A549 (cell line): ENCODE measurements at regions not wholly inside any gene's neighbourhood (a gene's known extent, or its start where the extent isn't known, plus 50 kb on each side); places are given as distances from the start of the nearest gene placed in this dataset.

ENCODE experiments used
- ATAC-seq, 2 experiments: fragments of 200-7000 bp in 1 of 2; fragments of >200 bp in 1 of 2; cut with Nextera tagmentation in 1 of 2; cut with Tn5 transposase in 1 of 2; 3 replicates each; pipeline versions ENCODE4 v1.8.0 to v1.9.1; 2018 to 2020; ENCODE audit warnings: mild to moderate bottlenecking in 1 of 2, moderate library complexity in 1 of 2
- CTCF ChIA-PET: fragments of 300-600 bp; sonication (Branson Sonifier 250); formaldehyde crosslinking; extraction: SDS; loops from one replicate; lab custom pipeline; 2021; ENCODE audit warnings: antibody characterized with exemption, inconsistent platforms; lab: Yijun Ruan, JAX
- POLR2A ChIA-PET: fragments of 350-600 bp; formaldehyde crosslinking; extraction: SDS; loops from one replicate; lab custom pipeline; 2021; ENCODE audit warnings: antibody characterized with exemption, inconsistent platforms; lab: Yijun Ruan, JAX
- DNase-seq, 2 experiments: peaks; one replicate each; pipeline versions ENCODE4 v3.0.0 to v3.0.0-alpha.2; 2011 to 2016; ENCODE audit warnings: low read depth in 1 of 2, low spot score in 1 of 2
- FAIRE-seq: peaks from 2 replicates; lab custom pipeline; 2011; peaks lifted over from hg19 to GRCh38; lab: Jason Lieb, UNC
- H3K27ac ChIP-seq, 2 experiments: fragments of >200 bp; sonication (Bioruptor Twin); formaldehyde crosslinking; 3 replicates each; pipeline ENCODE4 v1.5.1; 2016 to 2017
- H3K4me1 ChIP-seq: fragments of >200 bp; sonication (Bioruptor Twin); formaldehyde crosslinking; 3 replicates; pipeline ENCODE4 v1.6.1; 2016
- H3K4me2 ChIP-seq: fragments of >200 bp; sonication (Bioruptor Twin); formaldehyde crosslinking; 3 replicates; pipeline ENCODE4 v1.6.1; 2016
- H3K4me3 ChIP-seq: fragments of >200 bp; sonication (Bioruptor Twin); formaldehyde crosslinking; 3 replicates; pipeline ENCODE4 v1.5.1; 2016
- H3K9me3 ChIP-seq: fragments of >200 bp; sonication (Bioruptor Twin); formaldehyde crosslinking; 3 replicates; pipeline ENCODE4 v1.6.1; 2016
- BCL3 ChIP-seq: fragments of >200 bp; sonication (Bioruptor Twin); formaldehyde crosslinking; IDR thresholded peaks from 3 replicates; pipeline ENCODE4 v1.6.1; 2016
- BHLHE40 ChIP-seq: IDR thresholded peaks from 2 replicates; pipeline ENCODE4 v1.6.1; 2012; ENCODE audit warnings: low read depth, low read length, inconsistent platforms
- CTCF ChIP-seq: fragments of >200 bp; sonication (Bioruptor Twin); formaldehyde crosslinking; IDR thresholded peaks from 3 replicates; pipeline ENCODE4 v1.5.1; 2016
- EHF ChIP-seq: fragments of 250-450 bp; sonication (Bioruptor Pico); IDR thresholded peaks from 2 replicates; pipeline ENCODE4 v1.5.0; 2020; ENCODE audit warnings: mild to moderate bottlenecking
- HES2 ChIP-seq: fragments of >200 bp; sonication (Bioruptor Twin); formaldehyde crosslinking; IDR thresholded peaks from 2 replicates; pipeline ENCODE4 v1.6.1; 2016
- HEYL ChIP-seq: fragments of 250-450 bp; sonication (Bioruptor Pico); IDR thresholded peaks from 2 replicates; pipeline ENCODE4 v1.8.0; 2021; ENCODE audit warnings: mild to moderate bottlenecking, moderate library complexity
- HOXA7 ChIP-seq: fragments of 250-450 bp; sonication (Bioruptor Pico); IDR thresholded peaks from 2 replicates; pipeline ENCODE4 v1.5.0; 2020; ENCODE audit warnings: mild to moderate bottlenecking, moderate library complexity
- JUNB ChIP-seq: fragments of >200 bp; sonication (Bioruptor Twin); formaldehyde crosslinking; IDR thresholded peaks from 2 replicates; pipeline ENCODE4 v1.6.1; 2016
- KDM1A ChIP-seq: fragments of 200-600 bp; sonication (generic); IDR thresholded peaks from 2 replicates; pipeline ENCODE4 v1.6.1; 2016; ENCODE audit warnings: low read depth, mild to moderate bottlenecking
- KDM5A ChIP-seq: fragments of 200-600 bp; sonication (generic); IDR thresholded peaks from 2 replicates; pipeline ENCODE4 v1.6.1; 2016; ENCODE audit warnings: antibody characterized with exemption, mild to moderate bottlenecking
- MAFK ChIP-seq: fragments of 450-650 bp; IDR thresholded peaks from 2 replicates; pipeline ENCODE4 v1.6.1; 2014; ENCODE audit not compliant: partially characterized antibody
- MAX ChIP-seq: IDR thresholded peaks from 2 replicates; pipeline ENCODE4 v1.6.1; 2012
- NFE2L2 ChIP-seq: fragments of 150-350 bp; conservative IDR thresholded peaks from 2 replicates; pipeline ENCODE4 v1.6.1; 2014; ENCODE audit warnings: low read length
- NPAS2 ChIP-seq: fragments of 250-450 bp; sonication (Bioruptor Pico); IDR thresholded peaks from 2 replicates; pipeline ENCODE4 v1.8.0; 2022; ENCODE audit warnings: mild to moderate bottlenecking, moderate library complexity, borderline replicate concordance
- NR3C1 ChIP-seq: fragments of >200 bp; sonication (Bioruptor Twin); formaldehyde crosslinking; IDR thresholded peaks from 3 replicates; pipeline ENCODE4 v1.6.1; 2017
- PHF8 ChIP-seq: fragments of 200-600 bp; sonication (generic); IDR thresholded peaks from 2 replicates; pipeline ENCODE4 v1.6.1; 2016; ENCODE audit warnings: low read depth, mild to moderate bottlenecking, antibody characterized with exemption, moderate library complexity, borderline replicate concordance
- POLR2A ChIP-seq: IDR thresholded peaks from 2 replicates; pipeline ENCODE4 v1.6.1; 2012; ENCODE audit warnings: mild to moderate bottlenecking, low read length
- POLR2AphosphoS2 ChIP-seq: conservative IDR thresholded peaks from 2 replicates; pipeline ENCODE4 v1.6.1; 2012; ENCODE audit warnings: low read length, improper control_type of control experiment, inconsistent platforms
- RAD21 ChIP-seq, 2 experiments: fragments of >200 bp in 1 of 2; sonication (Bioruptor Twin) in 1 of 2; formaldehyde crosslinking in 1 of 2; IDR thresholded peaks in 1 of 2; conservative IDR thresholded peaks in 1 of 2; 2 replicates in 1 of 2; 3 replicates in 1 of 2; pipeline ENCODE4 v1.6.1; 2012 to 2018; ENCODE audit warnings: inconsistent platforms in 1 of 2
- RARB ChIP-seq: fragments of 250-450 bp; sonication (Bioruptor Pico); IDR thresholded peaks from 2 replicates; pipeline ENCODE4 v1.8.0; 2021; ENCODE audit warnings: mild to moderate bottlenecking, moderate library complexity
- RFX5 ChIP-seq: fragments of 450-650 bp; IDR thresholded peaks from 2 replicates; pipeline ENCODE4 v1.7.1; 2014; ENCODE audit warnings: antibody characterized with exemption, mild to moderate bottlenecking, moderate library complexity
- RNF2 ChIP-seq: fragments of 200-600 bp; sonication (generic); IDR thresholded peaks from 2 replicates; pipeline ENCODE4 v1.6.1; 2016; ENCODE audit warnings: low read depth, mild to moderate bottlenecking, antibody characterized with exemption, moderate library complexity, borderline replicate concordance
- SMC3 ChIP-seq: fragments of >200 bp; sonication (Bioruptor Twin); formaldehyde crosslinking; IDR thresholded peaks from 3 replicates; pipeline ENCODE4 v1.6.1; 2018; ENCODE audit warnings: inconsistent platforms
- TP53 ChIP-seq: fragments of 250-450 bp; sonication (Bioruptor Pico); IDR thresholded peaks from 2 replicates; pipeline ENCODE4 v1.5.0; 2021; ENCODE audit warnings: mild to moderate bottlenecking, moderate library complexity
- ZC3H11A ChIP-seq: fragments of 450-650 bp; IDR thresholded peaks from 2 replicates; pipeline ENCODE4 v1.6.1; 2014; ENCODE audit warnings: antibody characterized with exemption, mild to moderate bottlenecking
- ZSCAN20 ChIP-seq: fragments of 250-450 bp; sonication (Bioruptor Pico); IDR thresholded peaks from 2 replicates; pipeline ENCODE4 v1.8.0; 2022; ENCODE audit warnings: mild to moderate bottlenecking, moderate library complexity
- WGBS: methylation state at CpG from one replicate; pipeline ENCODE4 v1.1.6; 2017; ENCODE audit errors: missing lambda C conversion rate; 5-methylcytosine and 5-hydroxymethylcytosine counted together
- TF ChIP-seq, protein P1 (sequence below): fragments of 150-350 bp; IDR thresholded peaks from 2 replicates; pipeline ENCODE4 v1.6.1; 2014; ENCODE audit warnings: low read depth, mild to moderate bottlenecking, low read length

DNA sequence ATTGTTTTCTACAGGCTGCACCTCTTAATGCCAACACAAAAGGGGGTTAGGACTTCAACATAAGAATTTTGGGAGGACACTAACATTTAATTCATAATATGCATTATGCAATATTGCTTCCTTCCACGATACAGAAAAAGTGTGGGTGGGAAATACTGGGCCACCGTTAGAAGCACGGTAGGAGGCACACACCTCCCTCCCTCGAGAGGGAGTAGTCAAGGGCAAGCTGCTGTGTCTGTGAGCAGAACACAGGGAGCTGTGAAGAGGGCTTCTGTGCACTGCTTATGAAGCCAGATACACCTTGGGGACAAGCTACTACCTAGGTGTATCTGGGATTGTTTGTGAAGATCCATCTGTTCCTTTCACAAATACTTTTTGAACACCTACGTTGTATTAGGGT is 109.3 kb upstream of the PLET1 start:
- no peaks in the 10 kb centered on the region for H3K4me1 ChIP-seq
- H3K9me3 ChIP-seq: no peaks in the 10 kb centered on the region
- ATAC-seq (no peak), FAIRE-seq (no peak), DNase-seq (no peak)
- ChIA-PET POLR2A (no interaction called here), CTCF (interaction anchor here (1.4 kb wide), 1 partner anchor 89 kb away, joined by 3 read pairs; no protein-coding TSS in a partner anchor)
- H3K4me2 ChIP-seq: no peak overlapping the region
- no peak overlapping the region for H3K4me3 ChIP-seq
- 17% methylated on average over 5 of the region's 5 CpGs for WGBS
- no peak for TF ChIP-seq PHF8
- TF ChIP-seq RNF2: no peak
- TF ChIP-seq NPAS2: no peak
- no peak overlapping the region for H3K27ac ChIP-seq

- WGBS: 55% methylated on average over 9 of the region's 9 CpGs
- Histone ChIP-seq H3K4me3 (no peak overlapping the region), H3K4me1 (no peaks in the 10 kb centered on the region), H3K9me3 (no peaks in the 10 kb centered on the region), H3K27ac (no peak overlapping the region), H3K4me2 (no peak overlapping the region)
- ChIA-PET CTCF (no interaction called here), POLR2A (no interaction called here)
- TF ChIP-seq ZC3H11A (no peak), JUNB (no peak), KDM5A (no peak), EHF (CRISPR knock-in tag) (no peak), POLR2A (no peak), BCL3 (no peak), BHLHE40 (no peak), NR3C1 (no peak), CTCF (no peak), KDM1A (no peak)
- TF ChIP-seq, protein P1, sequence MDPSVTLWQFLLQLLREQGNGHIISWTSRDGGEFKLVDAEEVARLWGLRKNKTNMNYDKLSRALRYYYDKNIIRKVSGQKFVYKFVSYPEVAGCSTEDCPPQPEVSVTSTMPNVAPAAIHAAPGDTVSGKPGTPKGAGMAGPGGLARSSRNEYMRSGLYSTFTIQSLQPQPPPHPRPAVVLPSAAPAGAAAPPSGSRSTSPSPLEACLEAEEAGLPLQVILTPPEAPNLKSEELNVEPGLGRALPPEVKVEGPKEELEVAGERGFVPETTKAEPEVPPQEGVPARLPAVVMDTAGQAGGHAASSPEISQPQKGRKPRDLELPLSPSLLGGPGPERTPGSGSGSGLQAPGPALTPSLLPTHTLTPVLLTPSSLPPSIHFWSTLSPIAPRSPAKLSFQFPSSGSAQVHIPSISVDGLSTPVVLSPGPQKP: no peak
- ATAC-seq: no peak
- no peak for FAIRE-seq
- no peak for DNase-seq
Observed at GRCh38 chr11:112374486-112375140, 114.0 kb upstream of the PLET1 start.

DNA sequence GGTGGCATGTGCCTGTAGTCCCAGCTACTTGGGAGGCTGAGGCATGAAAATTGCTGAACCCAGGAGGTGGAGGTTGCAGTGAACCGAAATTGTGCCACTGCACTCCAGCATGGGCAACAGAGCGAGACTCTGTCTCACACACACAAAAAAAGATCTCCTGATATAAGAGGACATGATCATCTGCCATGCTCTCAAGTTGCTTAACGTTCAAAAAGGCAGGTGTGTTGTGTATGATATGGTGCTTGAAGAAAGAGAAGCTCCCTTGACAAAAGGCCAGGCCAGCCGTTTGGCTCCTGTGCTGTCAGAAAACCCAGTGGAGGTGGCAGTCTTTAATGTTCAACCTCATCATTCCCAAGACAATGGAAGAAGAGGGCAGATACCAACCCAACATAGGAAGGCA is 117.3 kb upstream of the PLET1 start:
- Histone ChIP-seq H3K9me3 (no peaks in the 10 kb centered on the region), H3K4me2 (no peak overlapping the region), H3K4me3 (no peak overlapping the region), H3K27ac (no peak overlapping the region), H3K4me1 (no peaks in the 10 kb centered on the region)
- no peak for DNase-seq
- ChIA-PET CTCF (no interaction called here), POLR2A (no interaction called here)
- 17% methylated on average over 4 of the region's 4 CpGs for WGBS
- no peak for ATAC-seq
- no peak for FAIRE-seq
- TF ChIP-seq ZSCAN20 (no peak), HES2 (no peak), BCL3 (no peak), RARB (CRISPR knock-in tag) (no peak), MAX (no peak), TP53 (no peak), HOXA7 (CRISPR knock-in tag) (no peak), CTCF (no peak), MAFK (no peak), RAD21 (conservative IDR thresholded peaks at IDR 0.05 in 1 of 2, IDR thresholded peaks at IDR 0.05 in 1 of 2) (no peak), HEYL (no peak), POLR2AphosphoS2 (no peak), RFX5 (no peak), SMC3 (no peak), JUNB (no peak), NFE2L2 (no peak)
